ENCODE measurements at regions not wholly inside any gene's neighbourhood (a gene's known extent, or its start where the extent isn't known, plus 50 kb on each side); places are given as distances from the start of the nearest gene placed in this dataset.

GRCh38 chr13:69180034-69180433, 927.6 kb upstream of the ATXN8OS start:
- peaks cover 14 to 19% of the 10 kb centered on the region in 2 donors for H3K9me3 Mint-ChIP-seq
- DNase-seq (no peak), ATAC-seq (no peak)
- Histone ChIP-seq H3K4me3 (ENCODE audit: low read length) (no peak overlapping the region), H3K27me3 (ENCODE audit: control insufficient read depth, insufficient read depth, low read length) (no peaks in the 10 kb centered on the region), H3K27ac (ENCODE audit: low read length) (no peak overlapping the region), H3K36me3 (ENCODE audit: control insufficient read depth, insufficient read depth, low read length) (no peaks in the 10 kb centered on the region), H3K4me1 (ENCODE audit: control insufficient read depth, insufficient read depth, low read length) (no peaks in the 10 kb centered on the region), H3K9me3 (ENCODE audit: control insufficient read depth, insufficient read depth, low read length) (peaks cover 2% of the 10 kb centered on the region)
- H3K4me1 Mint-ChIP-seq, result no peaks in the 10 kb centered on the region
- no peak overlapping the region for H3K27ac Mint-ChIP-seq
- no peak overlapping the region for H3K4me3 Mint-ChIP-seq
- 76% methylated on average over 5 of the region's 5 CpGs for WGBS (ENCODE audit: insufficient coverage)
- TF ChIP-seq, protein P1, sequence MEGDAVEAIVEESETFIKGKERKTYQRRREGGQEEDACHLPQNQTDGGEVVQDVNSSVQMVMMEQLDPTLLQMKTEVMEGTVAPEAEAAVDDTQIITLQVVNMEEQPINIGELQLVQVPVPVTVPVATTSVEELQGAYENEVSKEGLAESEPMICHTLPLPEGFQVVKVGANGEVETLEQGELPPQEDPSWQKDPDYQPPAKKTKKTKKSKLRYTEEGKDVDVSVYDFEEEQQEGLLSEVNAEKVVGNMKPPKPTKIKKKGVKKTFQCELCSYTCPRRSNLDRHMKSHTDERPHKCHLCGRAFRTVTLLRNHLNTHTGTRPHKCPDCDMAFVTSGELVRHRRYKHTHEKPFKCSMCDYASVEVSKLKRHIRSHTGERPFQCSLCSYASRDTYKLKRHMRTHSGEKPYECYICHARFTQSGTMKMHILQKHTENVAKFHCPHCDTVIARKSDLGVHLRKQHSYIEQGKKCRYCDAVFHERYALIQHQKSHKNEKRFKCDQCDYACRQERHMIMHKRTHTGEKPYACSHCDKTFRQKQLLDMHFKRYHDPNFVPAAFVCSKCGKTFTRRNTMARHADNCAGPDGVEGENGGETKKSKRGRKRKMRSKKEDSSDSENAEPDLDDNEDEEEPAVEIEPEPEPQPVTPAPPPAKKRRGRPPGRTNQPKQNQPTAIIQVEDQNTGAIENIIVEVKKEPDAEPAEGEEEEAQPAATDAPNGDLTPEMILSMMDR (IDR thresholded peaks at IDR 0.05), result no peak
- H3K27me3 Mint-ChIP-seq (ENCODE audit: low read depth in 2 of 2), result no peaks in the 10 kb centered on the region
- intact Hi-C loops (cut with micrococcal nuclease), result no loop called here
- H3K36me3 Mint-ChIP-seq, result peaks cover 23% of the 10 kb centered on the region

DNA sequence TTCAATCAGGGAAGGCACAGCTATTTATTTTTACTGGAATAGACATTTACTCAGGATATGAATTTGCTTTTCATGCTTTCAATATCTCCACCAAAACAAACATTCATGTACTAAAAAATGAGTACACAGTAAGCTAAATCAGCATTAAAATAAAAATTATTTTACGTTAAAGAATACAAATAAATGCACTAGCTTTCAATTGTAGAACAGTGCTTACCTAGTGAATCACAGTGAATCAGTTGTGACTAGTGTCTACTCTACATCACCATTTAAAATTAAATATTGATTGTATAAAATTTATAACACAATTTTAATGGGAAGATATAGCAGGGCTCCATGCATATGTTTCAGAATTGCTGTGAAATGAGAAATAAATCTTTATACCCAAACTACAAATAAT, 929.6 kb upstream of the ATXN8OS start:
- Histone ChIP-seq H3K27me3 (ENCODE audit: control insufficient read depth, insufficient read depth, low read length) (no peaks in the 10 kb centered on the region), H3K4me1 (ENCODE audit: control insufficient read depth, insufficient read depth, low read length) (no peaks in the 10 kb centered on the region), H3K36me3 (ENCODE audit: control insufficient read depth, insufficient read depth, low read length) (no peaks in the 10 kb centered on the region), H3K9me3 (ENCODE audit: control insufficient read depth, insufficient read depth, low read length) (peaks cover 2% of the 10 kb centered on the region), H3K4me3 (ENCODE audit: low read length) (no peak overlapping the region), H3K27ac (ENCODE audit: low read length) (no peak overlapping the region)
- ATAC-seq (no peak), DNase-seq (no peak)
- Mint-ChIP-seq H3K27me3 (ENCODE audit: low read depth in 2 of 2) (no peaks in the 10 kb centered on the region), H3K36me3 (peaks cover 13% of the 10 kb centered on the region), H3K4me3 (no peak overlapping the region), H3K4me1 (no peaks in the 10 kb centered on the region), H3K27ac (no peak overlapping the region), H3K9me3 (peaks cover 12 to 20% of the 10 kb centered on the region in 2 donors)
- WGBS (ENCODE audit: insufficient coverage), result no CpG with 5 or more reads among the region's 1 CpG
- TF ChIP-seq, protein P1 (IDR thresholded peaks at IDR 0.05), result no peak
- intact Hi-C loops (cut with micrococcal nuclease), result no loop called here

GRCh38 chr13:69168436-69168835, 939.2 kb upstream of the ATXN8OS start:
- H3K4me1 ChIP-seq (ENCODE audit: control insufficient read depth, insufficient read depth, low read length), result no peaks in the 10 kb centered on the region
- Mint-ChIP-seq H3K4me3 (no peak overlapping the region), H3K27ac (no peak overlapping the region), H3K9me3 (peaks cover 11 to 12% of the 10 kb centered on the region in 2 donors), H3K36me3 (no peaks in the 10 kb centered on the region), H3K4me1 (no peaks in the 10 kb centered on the region), H3K27me3 (ENCODE audit: low read depth in 2 of 2) (no peaks in the 10 kb centered on the region)
- no peak overlapping the region for H3K27ac ChIP-seq (ENCODE audit: low read length)
- H3K9me3 ChIP-seq (ENCODE audit: control insufficient read depth, insufficient read depth, low read length), result peaks cover 7% of the 10 kb centered on the region
- DNase-seq (no peak), ATAC-seq (no peak)
- TF ChIP-seq, protein P1 (IDR thresholded peaks at IDR 0.05), result no peak
- H3K4me3 ChIP-seq (ENCODE audit: low read length), result no peak overlapping the region
- 86% methylated on average over 7 of the region's 9 CpGs for WGBS (ENCODE audit: insufficient coverage)
- intact Hi-C loops (cut with micrococcal nuclease), result no loop called here
- H3K36me3 ChIP-seq (ENCODE audit: control insufficient read depth, insufficient read depth, low read length), result no peaks in the 10 kb centered on the region
- H3K27me3 ChIP-seq (ENCODE audit: control insufficient read depth, insufficient read depth, low read length), result no peaks in the 10 kb centered on the region

GRCh38 chr13:69155136-69155535, 952.5 kb upstream of the ATXN8OS start:
- Histone ChIP-seq H3K27ac (ENCODE audit: low read length) (no peak overlapping the region), H3K4me3 (ENCODE audit: low read length) (no peak overlapping the region), H3K4me1 (ENCODE audit: control insufficient read depth, insufficient read depth, low read length) (no peaks in the 10 kb centered on the region), H3K9me3 (ENCODE audit: control insufficient read depth, insufficient read depth, low read length) (peaks cover 4% of the 10 kb centered on the region), H3K27me3 (ENCODE audit: control insufficient read depth, insufficient read depth, low read length) (no peaks in the 10 kb centered on the region), H3K36me3 (ENCODE audit: control insufficient read depth, insufficient read depth, low read length) (no peaks in the 10 kb centered on the region)
- no peak overlapping the region for H3K4me3 Mint-ChIP-seq
- DNase-seq (no peak), ATAC-seq (no peak)
- peaks cover 8 to 12% of the 10 kb centered on the region in 2 donors for H3K9me3 Mint-ChIP-seq
- TF ChIP-seq, protein P1 (IDR thresholded peaks at IDR 0.05), result no peak
- WGBS (ENCODE audit: insufficient coverage), result 33% methylated on average over 1 of the region's 2 CpGs
- H3K27me3 Mint-ChIP-seq (ENCODE audit: low read depth in 2 of 2), result no peaks in the 10 kb centered on the region
- H3K36me3 Mint-ChIP-seq, result no peaks in the 10 kb centered on the region
- intact Hi-C loops (cut with micrococcal nuclease), result no loop called here
- H3K27ac Mint-ChIP-seq, result no peak overlapping the region
- H3K4me1 Mint-ChIP-seq, result no peaks in the 10 kb centered on the region

Measured in natural killer cell (primary cell).